ENCODE measurements at regions not wholly inside any gene's neighbourhood (a gene's known extent, or its start where the extent isn't known, plus 50 kb on each side); places are given as distances from the start of the nearest gene placed in this dataset.

DNA sequence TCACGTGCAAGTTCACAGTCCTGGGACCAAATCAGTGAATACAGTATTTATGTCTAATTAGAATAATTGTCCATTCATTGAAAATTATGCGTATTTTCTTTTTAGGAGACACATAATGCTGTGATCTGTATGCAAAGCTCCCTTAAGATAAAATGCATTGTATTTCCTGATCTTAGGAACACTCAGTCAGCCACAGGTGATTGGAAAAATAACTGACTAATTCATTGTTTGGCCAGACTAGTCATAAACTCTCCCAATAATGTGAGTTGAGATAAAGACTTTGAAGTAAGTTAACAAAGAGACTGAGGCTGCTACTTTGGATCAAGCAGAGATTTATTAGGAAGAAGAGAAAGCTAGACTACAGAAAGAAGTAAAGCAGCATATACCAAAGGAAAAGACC lies 182.2 kb downstream of the GNAI1 start:
- Histone ChIP-seq H3K4me3 (ENCODE audit: low read depth, low read length, poor library complexity, severe bottlenecking) (no peak overlapping the region), H3K9me2 (ENCODE audit: low read depth, low read length) (no peaks in the 10 kb centered on the region), H3K9ac (ENCODE audit: low read length) (no peak overlapping the region), H3F3A (ENCODE audit: insufficient read depth, low read length) (no peaks in the 10 kb centered on the region), H3K4me2 (ENCODE audit: low read length) (no peak overlapping the region), H3K9me3 (ENCODE audit: low read length) (no peaks in the 10 kb centered on the region), H3K79me2 (ENCODE audit: insufficient read depth, low read length) (no peaks in the 10 kb centered on the region), H3K36me3 (ENCODE audit: insufficient read depth, low read length) (no peaks in the 10 kb centered on the region), H2AFZ (ENCODE audit: low read length) (no peak overlapping the region), H3K27ac (ENCODE audit: low read depth, low read length, poor library complexity, severe bottlenecking) (no peak overlapping the region), H3K27me3 (ENCODE audit: insufficient read depth, low read length) (no peaks in the 10 kb centered on the region), H3K4me1 (ENCODE audit: insufficient read depth, low read length, severe bottlenecking) (no peaks in the 10 kb centered on the region), H4K20me1 (ENCODE audit: insufficient read depth, low read length) (no peaks in the 10 kb centered on the region)
- TF ChIP-seq, protein P1, sequence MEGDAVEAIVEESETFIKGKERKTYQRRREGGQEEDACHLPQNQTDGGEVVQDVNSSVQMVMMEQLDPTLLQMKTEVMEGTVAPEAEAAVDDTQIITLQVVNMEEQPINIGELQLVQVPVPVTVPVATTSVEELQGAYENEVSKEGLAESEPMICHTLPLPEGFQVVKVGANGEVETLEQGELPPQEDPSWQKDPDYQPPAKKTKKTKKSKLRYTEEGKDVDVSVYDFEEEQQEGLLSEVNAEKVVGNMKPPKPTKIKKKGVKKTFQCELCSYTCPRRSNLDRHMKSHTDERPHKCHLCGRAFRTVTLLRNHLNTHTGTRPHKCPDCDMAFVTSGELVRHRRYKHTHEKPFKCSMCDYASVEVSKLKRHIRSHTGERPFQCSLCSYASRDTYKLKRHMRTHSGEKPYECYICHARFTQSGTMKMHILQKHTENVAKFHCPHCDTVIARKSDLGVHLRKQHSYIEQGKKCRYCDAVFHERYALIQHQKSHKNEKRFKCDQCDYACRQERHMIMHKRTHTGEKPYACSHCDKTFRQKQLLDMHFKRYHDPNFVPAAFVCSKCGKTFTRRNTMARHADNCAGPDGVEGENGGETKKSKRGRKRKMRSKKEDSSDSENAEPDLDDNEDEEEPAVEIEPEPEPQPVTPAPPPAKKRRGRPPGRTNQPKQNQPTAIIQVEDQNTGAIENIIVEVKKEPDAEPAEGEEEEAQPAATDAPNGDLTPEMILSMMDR (IDR thresholded peaks at IDR 0.05; ENCODE audit: low read length): no peak
- no peak for TF ChIP-seq EZH2 (IDR thresholded peaks at IDR 0.05; ENCODE audit: borderline replicate concordance, low read length)

DNA sequence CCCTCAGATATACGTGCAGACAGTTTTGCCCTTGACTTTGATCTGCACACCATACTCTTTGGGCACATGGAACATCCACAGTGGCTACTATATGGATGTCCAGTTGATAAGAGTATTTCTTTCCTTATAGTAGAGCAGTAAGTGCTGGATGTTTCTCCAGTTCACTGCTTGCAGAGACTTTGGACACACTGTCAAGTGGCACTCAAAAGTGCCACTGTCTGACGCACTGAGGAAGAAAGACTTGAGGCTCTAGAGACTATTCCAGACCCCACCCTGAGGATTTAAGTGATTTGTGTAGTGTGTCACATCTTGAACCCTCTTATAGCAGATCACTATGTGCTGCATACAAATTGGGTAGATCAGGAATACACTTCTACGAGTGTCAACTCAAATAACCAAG lies 179.1 kb downstream of the GNAI1 start:
- Histone ChIP-seq H3K36me3 (ENCODE audit: insufficient read depth, low read length) (no peaks in the 10 kb centered on the region), H3K79me2 (ENCODE audit: insufficient read depth, low read length) (no peaks in the 10 kb centered on the region), H4K20me1 (ENCODE audit: insufficient read depth, low read length) (no peaks in the 10 kb centered on the region), H3K9me2 (ENCODE audit: low read depth, low read length) (no peaks in the 10 kb centered on the region), H3K4me1 (ENCODE audit: insufficient read depth, low read length, severe bottlenecking) (no peaks in the 10 kb centered on the region), H3K27ac (ENCODE audit: low read depth, low read length, poor library complexity, severe bottlenecking) (no peak overlapping the region), H3K4me2 (ENCODE audit: low read length) (no peak overlapping the region), H2AFZ (ENCODE audit: low read length) (no peak overlapping the region), H3K4me3 (ENCODE audit: low read depth, low read length, poor library complexity, severe bottlenecking) (no peak overlapping the region), H3K9me3 (ENCODE audit: low read length) (no peaks in the 10 kb centered on the region), H3K27me3 (ENCODE audit: insufficient read depth, low read length) (no peaks in the 10 kb centered on the region), H3K9ac (ENCODE audit: low read length) (no peak overlapping the region), H3F3A (ENCODE audit: insufficient read depth, low read length) (no peaks in the 10 kb centered on the region)
- TF ChIP-seq, protein P1 (IDR thresholded peaks at IDR 0.05; ENCODE audit: low read length): no peak
- no peak for TF ChIP-seq EZH2 (IDR thresholded peaks at IDR 0.05; ENCODE audit: borderline replicate concordance, low read length)

DNA sequence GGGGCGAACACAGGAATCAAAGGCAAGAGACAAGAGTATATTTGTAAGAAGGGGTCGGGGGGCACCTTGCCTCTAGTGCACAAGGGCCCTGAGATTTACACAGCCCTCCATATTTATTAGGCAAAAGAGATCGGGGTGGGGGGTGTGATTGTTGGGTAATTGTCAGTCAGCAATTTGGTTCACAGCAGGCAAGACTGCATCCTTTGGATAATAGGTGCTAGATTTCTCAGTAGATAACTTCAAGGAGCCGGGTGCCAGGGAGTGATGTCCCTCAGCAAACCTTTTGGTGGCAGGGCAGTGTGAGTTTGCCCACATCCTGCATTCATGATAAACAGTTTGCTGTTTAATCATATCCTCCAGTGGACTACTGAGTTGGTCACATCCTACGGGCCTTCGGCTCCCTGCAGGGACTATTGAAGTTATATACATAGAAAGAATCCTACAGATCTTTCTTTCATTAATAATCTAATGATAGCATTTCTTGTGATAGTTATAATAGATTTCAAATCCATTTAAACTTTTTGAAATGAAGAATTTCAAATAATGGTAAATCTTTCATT lies 178.5 kb downstream of the GNAI1 start:
- Histone ChIP-seq H3K4me2 (ENCODE audit: low read length) (no peak overlapping the region), H4K20me1 (ENCODE audit: insufficient read depth, low read length) (no peaks in the 10 kb centered on the region), H2AFZ (ENCODE audit: low read length) (no peak overlapping the region), H3F3A (ENCODE audit: insufficient read depth, low read length) (no peaks in the 10 kb centered on the region), H3K27me3 (ENCODE audit: insufficient read depth, low read length) (no peaks in the 10 kb centered on the region), H3K27ac (ENCODE audit: low read depth, low read length, poor library complexity, severe bottlenecking) (no peak overlapping the region), H3K79me2 (ENCODE audit: insufficient read depth, low read length) (no peaks in the 10 kb centered on the region), H3K4me3 (ENCODE audit: low read depth, low read length, poor library complexity, severe bottlenecking) (no peak overlapping the region), H3K9me3 (ENCODE audit: low read length) (no peaks in the 10 kb centered on the region), H3K36me3 (ENCODE audit: insufficient read depth, low read length) (no peaks in the 10 kb centered on the region), H3K9ac (ENCODE audit: low read length) (no peak overlapping the region), H3K9me2 (ENCODE audit: low read depth, low read length) (no peaks in the 10 kb centered on the region), H3K4me1 (ENCODE audit: insufficient read depth, low read length, severe bottlenecking) (no peaks in the 10 kb centered on the region)
- TF ChIP-seq EZH2 (IDR thresholded peaks at IDR 0.05; ENCODE audit: borderline replicate concordance, low read length): no peak
- TF ChIP-seq, protein P1 (IDR thresholded peaks at IDR 0.05; ENCODE audit: low read length): no peak
